ENCODE measurements at regions not wholly inside any gene's neighbourhood (a gene's known extent, or its start where the extent isn't known, plus 50 kb on each side); places are given as distances from the start of the nearest gene placed in this dataset.

DNA sequence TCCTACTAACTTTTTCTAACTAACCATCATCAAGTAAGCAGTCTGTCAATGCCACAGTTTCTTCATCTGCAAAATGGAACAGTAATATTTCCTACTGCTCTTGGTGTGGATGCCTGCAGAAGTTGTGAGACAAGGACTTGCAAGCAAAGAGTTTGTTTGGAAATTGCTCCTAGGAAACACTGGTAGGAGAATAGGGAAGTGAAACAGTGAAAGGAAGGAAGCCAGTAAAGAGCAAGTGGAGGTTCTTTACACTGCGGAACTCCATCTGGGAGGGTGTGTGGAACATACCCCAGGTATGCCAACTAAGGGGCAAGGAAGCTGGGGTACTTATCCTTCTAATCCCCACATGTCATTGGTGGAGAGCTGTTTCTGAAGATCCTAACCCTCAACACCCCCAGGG, 119.9 kb downstream of the FOXD1 start:
- no peak overlapping the region for H3K27ac Mint-ChIP-seq
- H3K4me1 Mint-ChIP-seq (ENCODE audit: low read depth) = no peaks in the 10 kb centered on the region
- intact Hi-C loops (cut with micrococcal nuclease) = no loop called here
- DNase-seq (ENCODE audit: low spot score) = no peak
- H3K4me3 Mint-ChIP-seq = no peak overlapping the region
- peaks cover 9% of the 10 kb centered on the region for H3K27me3 Mint-ChIP-seq (ENCODE audit: insufficient read depth)
- no peaks in the 10 kb centered on the region for H3K9me3 Mint-ChIP-seq
- no peaks in the 10 kb centered on the region for H3K36me3 Mint-ChIP-seq (ENCODE audit: low read depth)

- no peak for DNase-seq (ENCODE audit: low spot score)
- Mint-ChIP-seq H3K9me3 (no peaks in the 10 kb centered on the region), H3K27me3 (ENCODE audit: insufficient read depth) (peaks cover 10% of the 10 kb centered on the region), H3K27ac (no peak overlapping the region), H3K36me3 (ENCODE audit: low read depth) (no peaks in the 10 kb centered on the region), H3K4me1 (ENCODE audit: low read depth) (no peaks in the 10 kb centered on the region), H3K4me3 (no peak overlapping the region)
- intact Hi-C loops (cut with micrococcal nuclease) = no loop called here
Measured at GRCh38 chr5:73327908-73328455, 120.6 kb downstream of the FOXD1 start.

DNA sequence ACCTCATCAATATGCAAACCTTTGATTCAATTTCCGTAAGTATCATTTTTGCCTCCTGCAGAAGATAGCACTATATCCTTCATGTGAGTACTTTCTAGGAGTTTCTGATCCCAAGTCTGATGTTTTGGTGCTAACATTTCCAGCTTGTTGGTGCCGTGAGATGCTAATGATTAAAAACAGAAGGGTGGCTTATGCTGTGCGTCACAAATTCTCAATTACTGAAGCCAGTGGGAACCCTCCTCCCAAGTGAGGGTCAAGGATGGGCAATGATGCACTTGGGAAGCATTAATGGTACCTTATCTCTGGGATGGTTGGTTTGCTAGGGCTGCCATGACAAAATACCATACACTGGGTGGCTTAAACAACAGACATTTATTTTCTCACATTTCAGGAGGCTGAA, 123.0 kb downstream of the FOXD1 start:
- Mint-ChIP-seq H3K4me1 (ENCODE audit: low read depth) (no peaks in the 10 kb centered on the region), H3K9me3 (no peaks in the 10 kb centered on the region), H3K4me3 (no peak overlapping the region), H3K27me3 (ENCODE audit: insufficient read depth) (peaks cover 15% of the 10 kb centered on the region), H3K27ac (no peak overlapping the region), H3K36me3 (ENCODE audit: low read depth) (no peaks in the 10 kb centered on the region)
- no peak for DNase-seq (ENCODE audit: low spot score)
- intact Hi-C loops (cut with micrococcal nuclease) = no loop called here

DNA sequence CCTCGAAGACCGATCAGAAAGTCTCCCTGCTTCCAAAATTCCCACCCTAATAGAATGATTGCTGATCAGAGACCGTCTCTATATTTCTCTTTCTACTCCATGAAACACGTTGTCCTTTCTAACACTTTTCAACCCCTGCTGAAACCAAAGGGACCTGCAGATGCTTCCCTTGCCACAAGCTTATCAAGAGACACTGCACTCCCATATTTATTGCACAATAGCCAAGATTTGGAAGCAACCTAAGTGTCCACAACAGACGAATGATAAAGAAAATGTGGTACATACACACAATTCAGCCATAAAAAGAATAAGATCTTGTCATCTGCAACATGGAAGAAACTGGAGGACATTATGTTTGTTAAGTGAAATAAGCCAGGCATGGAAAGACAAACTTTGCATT, 125.1 kb downstream of the FOXD1 start:
- DNase-seq (ENCODE audit: low spot score) = no peak
- Mint-ChIP-seq H3K27ac (no peak overlapping the region), H3K36me3 (ENCODE audit: low read depth) (no peaks in the 10 kb centered on the region), H3K27me3 (ENCODE audit: insufficient read depth) (peaks cover 15% of the 10 kb centered on the region), H3K9me3 (no peaks in the 10 kb centered on the region), H3K4me1 (ENCODE audit: low read depth) (no peaks in the 10 kb centered on the region), H3K4me3 (no peak overlapping the region)
- intact Hi-C loops (cut with micrococcal nuclease) = no loop called here

DNA sequence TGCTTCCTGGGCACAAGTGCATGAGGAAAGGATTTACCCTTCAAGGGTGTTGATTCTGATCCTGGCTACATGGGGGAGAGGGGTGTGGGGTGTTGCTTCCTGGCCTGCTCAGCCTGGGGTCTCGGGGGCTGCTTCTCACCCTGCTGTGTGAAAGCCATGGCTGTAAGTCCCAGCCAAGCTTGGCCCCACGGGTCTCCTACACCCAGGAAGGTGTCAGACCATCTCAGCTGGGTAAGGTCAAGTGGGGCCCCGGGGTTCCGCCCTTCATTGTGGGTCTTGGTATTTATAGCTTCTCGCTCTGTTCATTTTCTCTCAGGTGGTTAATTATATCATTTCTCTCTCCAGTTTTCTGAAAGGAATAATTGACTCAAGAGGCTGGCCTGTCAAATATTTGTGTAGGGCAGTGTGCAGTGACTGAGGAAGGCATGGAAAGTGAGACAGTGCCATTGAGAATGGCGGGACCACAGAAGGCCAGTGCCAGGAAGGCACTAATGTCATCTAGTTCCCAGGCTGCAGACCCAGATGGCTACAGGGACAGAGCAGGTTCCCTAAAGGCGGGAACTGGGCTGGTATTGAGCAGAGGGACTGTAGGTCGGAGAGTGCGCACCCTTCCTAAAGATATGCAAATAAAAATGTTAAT, 126.0 kb downstream of the FOXD1 start:
- intact Hi-C loops (cut with micrococcal nuclease) = no loop called here
- no peaks in the 10 kb centered on the region for H3K9me3 Mint-ChIP-seq

GRCh38 chr5:73321757-73322436, 126.7 kb downstream of the FOXD1 start:
- H3K9me3 Mint-ChIP-seq = no peaks in the 10 kb centered on the region
- H3K27ac Mint-ChIP-seq = no peak overlapping the region
- DNase-seq (ENCODE audit: low spot score) = no peak
- no peak overlapping the region for H3K4me3 Mint-ChIP-seq
- intact Hi-C loops (cut with micrococcal nuclease) = no loop called here
- no peaks in the 10 kb centered on the region for H3K36me3 Mint-ChIP-seq (ENCODE audit: low read depth)
- no peaks in the 10 kb centered on the region for H3K4me1 Mint-ChIP-seq (ENCODE audit: low read depth)
- peaks cover 15% of the 10 kb centered on the region for H3K27me3 Mint-ChIP-seq (ENCODE audit: insufficient read depth)

More for the DNA sequence above, 126.0 kb downstream of the FOXD1 start:
- H3K4me3 Mint-ChIP-seq = no peak overlapping the region
- no peaks in the 10 kb centered on the region for H3K4me1 Mint-ChIP-seq (ENCODE audit: low read depth)
- H3K27ac Mint-ChIP-seq = no peak overlapping the region
- no peaks in the 10 kb centered on the region for H3K36me3 Mint-ChIP-seq (ENCODE audit: low read depth)
- H3K27me3 Mint-ChIP-seq (ENCODE audit: insufficient read depth) = peaks cover 15% of the 10 kb centered on the region
- DNase-seq (ENCODE audit: low spot score) = no peak

DNA sequence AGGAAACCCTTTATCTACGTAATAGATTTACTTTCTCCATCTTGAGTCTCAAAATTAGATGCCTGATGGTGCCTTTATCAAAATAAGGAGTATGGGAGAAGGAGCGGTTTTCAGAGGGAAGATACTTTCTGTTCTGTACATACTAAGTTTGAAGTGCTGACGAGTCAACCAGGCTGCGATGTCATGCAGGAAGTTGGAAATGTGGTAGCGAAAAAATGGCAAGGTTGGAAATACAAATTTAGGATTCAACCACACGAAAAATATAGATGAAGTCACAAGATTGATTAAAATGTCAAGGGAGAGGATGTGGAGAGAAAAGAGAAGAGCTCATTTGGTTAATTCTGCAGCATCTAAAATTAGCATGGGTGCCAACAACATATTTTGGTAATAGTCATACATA, 129.5 kb downstream of the FOXD1 start:
- Mint-ChIP-seq H3K27me3 (ENCODE audit: insufficient read depth) (peaks cover 30% of the 10 kb centered on the region), H3K27ac (no peak overlapping the region), H3K4me3 (no peak overlapping the region), H3K4me1 (ENCODE audit: low read depth) (no peaks in the 10 kb centered on the region), H3K9me3 (no peaks in the 10 kb centered on the region), H3K36me3 (ENCODE audit: low read depth) (no peaks in the 10 kb centered on the region)
- DNase-seq (ENCODE audit: low spot score) = no peak
- intact Hi-C loops (cut with micrococcal nuclease) = no loop called here

GRCh38 chr5:73318308-73318719, 130.3 kb downstream of the FOXD1 start:
- intact Hi-C loops (cut with micrococcal nuclease) = no loop called here
- Mint-ChIP-seq H3K4me3 (no peak overlapping the region), H3K27me3 (ENCODE audit: insufficient read depth) (peaks cover 35% of the 10 kb centered on the region), H3K27ac (no peak overlapping the region), H3K36me3 (ENCODE audit: low read depth) (no peaks in the 10 kb centered on the region), H3K4me1 (ENCODE audit: low read depth) (no peaks in the 10 kb centered on the region), H3K9me3 (no peaks in the 10 kb centered on the region)
- DNase-seq (ENCODE audit: low spot score) = no peak

- Mint-ChIP-seq H3K36me3 (ENCODE audit: low read depth) (no peaks in the 10 kb centered on the region), H3K4me3 (no peak overlapping the region), H3K4me1 (ENCODE audit: low read depth) (no peaks in the 10 kb centered on the region), H3K9me3 (no peaks in the 10 kb centered on the region), H3K27ac (no peak overlapping the region), H3K27me3 (ENCODE audit: insufficient read depth) (peaks cover 40% of the 10 kb centered on the region)
- DNase-seq (ENCODE audit: low spot score) = no peak
- intact Hi-C loops (cut with micrococcal nuclease) = no loop called here
Measured at GRCh38 chr5:73317523-73317922, 131.1 kb downstream of the FOXD1 start.

- H3K4me3 Mint-ChIP-seq = no peak overlapping the region
- no peak overlapping the region for H3K27ac Mint-ChIP-seq
- no peak for DNase-seq (ENCODE audit: low spot score)
- intact Hi-C loops (cut with micrococcal nuclease) = no loop called here
- no peaks in the 10 kb centered on the region for H3K4me1 Mint-ChIP-seq (ENCODE audit: low read depth)
- H3K27me3 Mint-ChIP-seq (ENCODE audit: insufficient read depth) = peaks cover 51% of the 10 kb centered on the region
- no peaks in the 10 kb centered on the region for H3K9me3 Mint-ChIP-seq
- H3K36me3 Mint-ChIP-seq (ENCODE audit: low read depth) = no peaks in the 10 kb centered on the region
Measured at GRCh38 chr5:73314395-73315257, 134.0 kb downstream of the FOXD1 start.

GRCh38 chr5:73312872-73313510, 135.6 kb downstream of the FOXD1 start:
- no peak for DNase-seq (ENCODE audit: low spot score)
- no peaks in the 10 kb centered on the region for H3K36me3 Mint-ChIP-seq (ENCODE audit: low read depth)
- no peak overlapping the region for H3K4me3 Mint-ChIP-seq
- H3K27ac Mint-ChIP-seq = no peak overlapping the region
- H3K4me1 Mint-ChIP-seq (ENCODE audit: low read depth) = no peaks in the 10 kb centered on the region
- peaks cover 54% of the 10 kb centered on the region for H3K27me3 Mint-ChIP-seq (ENCODE audit: insufficient read depth)
- intact Hi-C loops (cut with micrococcal nuclease) = no loop called here
- H3K9me3 Mint-ChIP-seq = no peaks in the 10 kb centered on the region

GRCh38 chr5:73312146-73312871, 136.3 kb downstream of the FOXD1 start:
- Mint-ChIP-seq H3K36me3 (ENCODE audit: low read depth) (no peaks in the 10 kb centered on the region), H3K27ac (no peak overlapping the region), H3K9me3 (no peaks in the 10 kb centered on the region), H3K27me3 (ENCODE audit: insufficient read depth) (peaks cover 58% of the 10 kb centered on the region), H3K4me1 (ENCODE audit: low read depth) (no peaks in the 10 kb centered on the region), H3K4me3 (no peak overlapping the region)
- no peak for DNase-seq (ENCODE audit: low spot score)
- intact Hi-C loops (cut with micrococcal nuclease) = no loop called here
